ENCODE measurements at regions not wholly inside any gene's neighbourhood (a gene's known extent, or its start where the extent isn't known, plus 50 kb on each side); places are given as distances from the start of the nearest gene placed in this dataset.
"Not testable (repeated sequence)": the region's sequence is repeated elsewhere in the genome, so short reads cannot be mapped to it uniquely, and the experiment has no call there.

- not testable (repeated sequence) for TF ChIP-seq CTCF, EP300 (IDR thresholded peaks at IDR 0.05)
Measured at GRCh38 chr17:15864472-15864871, 80.5 kb upstream of the ADORA2B start.

All from tibial nerve (tissue), 4 donors.